Fibroblast of pulmonary artery (primary cell): ENCODE measurements at regions not wholly inside any gene's neighbourhood (a gene's known extent, or its start where the extent isn't known, plus 50 kb on each side); places are given as distances from the start of the nearest gene placed in this dataset.
"Not testable (repeated sequence)": the region's sequence is repeated elsewhere in the genome, so short reads cannot be mapped to it uniquely, and the experiment has no call there.

Experiments
- DNase-seq: peaks from one replicate; pipeline ENCODE4 v3.0.0-alpha.2; 2010; ENCODE audit warnings: low read depth
- H3K4me3 ChIP-seq: replicated peaks from 2 replicates; pipeline ENCODE4 v1.5.1; 2011; ENCODE audit warnings: low read depth, mild to moderate bottlenecking, control low read depth, low read length, moderate library complexity
- TF ChIP-seq, protein P1 (sequence below): IDR thresholded peaks from 2 replicates; pipeline ENCODE4 v1.5.1; 2011; ENCODE audit warnings: mild to moderate bottlenecking, control low read depth, low read length, inconsistent platforms; ENCODE audit errors: missing control alignments

DNA sequence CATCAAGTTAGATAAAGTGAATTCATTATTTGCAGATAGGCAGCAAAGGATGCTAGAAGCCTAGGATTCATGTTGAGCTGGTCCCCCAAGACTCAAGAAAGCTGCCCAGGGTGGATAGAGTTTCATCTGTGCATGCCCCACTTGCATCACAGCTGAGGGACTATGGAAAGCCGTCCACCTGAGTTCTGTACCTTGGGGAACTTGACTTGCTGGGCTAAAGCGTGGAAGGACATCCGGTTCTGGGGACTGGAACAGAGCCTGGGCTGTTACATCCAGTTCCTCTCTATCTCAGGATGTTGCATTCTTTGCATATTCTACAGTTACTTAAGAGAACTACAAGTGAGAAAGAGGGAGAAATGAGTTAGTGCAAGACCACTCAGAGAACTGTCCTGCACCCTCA is 458.4 kb downstream of the SHISA9 start:
- DNase-seq, result no peak
- no peak overlapping the region for H3K4me3 ChIP-seq

DNA sequence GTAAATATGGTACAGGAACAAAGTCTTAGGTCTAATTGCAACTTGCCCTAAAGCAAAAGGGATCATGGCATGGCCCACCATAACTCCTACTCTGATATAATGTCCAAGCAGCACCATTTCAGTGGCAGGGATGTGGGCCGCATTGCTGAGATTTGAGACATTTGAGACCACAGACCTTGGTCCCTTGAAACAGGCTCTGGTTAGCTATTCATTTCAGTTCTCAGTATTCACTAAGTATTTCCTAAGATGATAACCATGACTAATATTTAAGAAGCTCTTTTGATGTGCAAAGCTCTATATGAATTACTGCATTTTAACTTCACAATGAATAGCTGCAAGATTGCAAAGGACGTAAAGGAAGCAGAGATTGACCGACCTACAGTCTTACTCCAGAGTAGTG is 471.0 kb downstream of the SHISA9 start:
- TF ChIP-seq, protein P1, sequence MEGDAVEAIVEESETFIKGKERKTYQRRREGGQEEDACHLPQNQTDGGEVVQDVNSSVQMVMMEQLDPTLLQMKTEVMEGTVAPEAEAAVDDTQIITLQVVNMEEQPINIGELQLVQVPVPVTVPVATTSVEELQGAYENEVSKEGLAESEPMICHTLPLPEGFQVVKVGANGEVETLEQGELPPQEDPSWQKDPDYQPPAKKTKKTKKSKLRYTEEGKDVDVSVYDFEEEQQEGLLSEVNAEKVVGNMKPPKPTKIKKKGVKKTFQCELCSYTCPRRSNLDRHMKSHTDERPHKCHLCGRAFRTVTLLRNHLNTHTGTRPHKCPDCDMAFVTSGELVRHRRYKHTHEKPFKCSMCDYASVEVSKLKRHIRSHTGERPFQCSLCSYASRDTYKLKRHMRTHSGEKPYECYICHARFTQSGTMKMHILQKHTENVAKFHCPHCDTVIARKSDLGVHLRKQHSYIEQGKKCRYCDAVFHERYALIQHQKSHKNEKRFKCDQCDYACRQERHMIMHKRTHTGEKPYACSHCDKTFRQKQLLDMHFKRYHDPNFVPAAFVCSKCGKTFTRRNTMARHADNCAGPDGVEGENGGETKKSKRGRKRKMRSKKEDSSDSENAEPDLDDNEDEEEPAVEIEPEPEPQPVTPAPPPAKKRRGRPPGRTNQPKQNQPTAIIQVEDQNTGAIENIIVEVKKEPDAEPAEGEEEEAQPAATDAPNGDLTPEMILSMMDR, result no peak

More for the DNA sequence above, 458.4 kb downstream of the SHISA9 start:
- TF ChIP-seq, protein P1, result no peak

DNA sequence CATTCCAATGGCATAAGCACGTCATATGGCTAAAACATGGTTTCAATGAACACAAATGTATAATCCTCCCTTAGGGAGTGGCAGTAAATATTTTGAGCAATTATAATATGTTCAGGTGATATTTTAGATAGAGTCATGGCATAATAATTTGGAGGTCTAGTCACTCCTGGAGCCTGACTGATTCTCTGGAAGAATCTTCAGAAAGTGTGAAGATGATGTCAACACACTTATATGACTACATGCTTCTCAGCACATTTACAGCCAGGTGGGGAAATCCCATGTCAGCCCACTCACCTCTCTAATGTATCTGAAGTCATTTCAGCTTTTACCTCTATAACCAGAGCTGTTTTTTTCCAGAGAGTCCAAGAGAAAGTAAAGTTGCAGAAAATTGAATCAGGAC is 474.8 kb downstream of the SHISA9 start:
- no peak for DNase-seq
- TF ChIP-seq, protein P1, result no peak
- H3K4me3 ChIP-seq, result no peak overlapping the region

More for the DNA sequence above, 471.0 kb downstream of the SHISA9 start:
- DNase-seq, result no peak
- H3K4me3 ChIP-seq, result no peak overlapping the region

DNA sequence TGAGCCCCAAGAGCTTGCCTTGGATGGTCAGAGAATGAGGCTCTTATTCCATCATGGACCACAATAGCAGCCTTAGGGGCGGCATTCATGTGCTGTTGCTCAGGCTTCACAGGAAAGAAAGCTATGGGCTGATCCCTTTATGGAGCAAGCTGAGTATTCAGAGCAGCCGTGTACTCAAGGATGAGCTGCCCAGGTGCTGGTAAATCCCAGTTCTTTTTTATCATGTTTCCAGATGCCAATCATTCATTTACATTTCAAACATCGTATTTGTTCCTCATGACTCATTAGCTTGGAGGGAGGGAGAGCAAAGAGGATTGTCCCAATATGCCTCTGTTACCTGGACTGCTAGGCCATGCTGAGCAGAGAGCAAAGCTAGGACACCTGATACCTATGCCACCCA is 475.7 kb downstream of the SHISA9 start:
- H3K4me3 ChIP-seq, result no peak overlapping the region
- DNase-seq, result no peak
- TF ChIP-seq, protein P1, result no peak

DNA sequence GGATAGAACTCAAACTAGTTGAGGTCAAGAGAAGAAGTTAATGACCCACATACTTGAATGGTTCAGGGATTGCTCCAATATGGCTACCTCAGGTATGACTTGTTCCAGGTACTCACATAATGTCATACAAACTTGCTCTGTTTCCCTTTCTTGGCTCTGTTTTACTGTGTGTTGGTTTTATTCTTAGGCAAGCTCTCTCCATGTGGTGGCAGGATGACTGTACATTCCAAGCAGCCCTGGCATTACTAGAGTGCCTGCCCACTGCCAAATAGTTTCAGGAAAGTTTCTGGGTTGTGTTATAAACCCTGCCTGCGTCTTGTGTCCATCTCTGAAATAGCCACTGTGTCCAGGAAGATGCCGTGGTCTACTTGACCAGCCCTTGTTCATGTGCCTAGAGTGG is 476.8 kb downstream of the SHISA9 start:
- TF ChIP-seq, protein P1, result no peak
- no peak for DNase-seq
- no peak overlapping the region for H3K4me3 ChIP-seq

DNA sequence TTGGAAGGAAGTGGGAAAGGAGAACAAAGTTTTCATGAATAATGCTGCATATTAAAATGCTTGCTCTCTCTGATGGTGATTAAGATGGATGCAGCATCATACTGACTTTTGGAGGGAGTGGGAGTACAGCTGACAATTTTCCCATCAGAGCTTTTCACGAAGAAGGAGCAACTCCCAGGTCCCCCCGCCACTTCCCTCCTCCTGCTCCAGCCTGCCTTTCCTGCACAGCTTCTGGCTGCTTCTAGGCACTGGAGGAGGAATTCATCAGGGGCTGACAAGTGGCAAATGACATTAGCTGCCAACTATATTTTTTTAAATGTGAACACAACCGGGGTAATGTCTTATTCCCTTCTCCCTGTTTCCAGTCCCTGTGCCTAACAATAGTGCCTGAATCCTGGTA is 477.9 kb downstream of the SHISA9 start:
- TF ChIP-seq, protein P1, result no peak
- DNase-seq, result no peak
- no peak overlapping the region for H3K4me3 ChIP-seq

DNA sequence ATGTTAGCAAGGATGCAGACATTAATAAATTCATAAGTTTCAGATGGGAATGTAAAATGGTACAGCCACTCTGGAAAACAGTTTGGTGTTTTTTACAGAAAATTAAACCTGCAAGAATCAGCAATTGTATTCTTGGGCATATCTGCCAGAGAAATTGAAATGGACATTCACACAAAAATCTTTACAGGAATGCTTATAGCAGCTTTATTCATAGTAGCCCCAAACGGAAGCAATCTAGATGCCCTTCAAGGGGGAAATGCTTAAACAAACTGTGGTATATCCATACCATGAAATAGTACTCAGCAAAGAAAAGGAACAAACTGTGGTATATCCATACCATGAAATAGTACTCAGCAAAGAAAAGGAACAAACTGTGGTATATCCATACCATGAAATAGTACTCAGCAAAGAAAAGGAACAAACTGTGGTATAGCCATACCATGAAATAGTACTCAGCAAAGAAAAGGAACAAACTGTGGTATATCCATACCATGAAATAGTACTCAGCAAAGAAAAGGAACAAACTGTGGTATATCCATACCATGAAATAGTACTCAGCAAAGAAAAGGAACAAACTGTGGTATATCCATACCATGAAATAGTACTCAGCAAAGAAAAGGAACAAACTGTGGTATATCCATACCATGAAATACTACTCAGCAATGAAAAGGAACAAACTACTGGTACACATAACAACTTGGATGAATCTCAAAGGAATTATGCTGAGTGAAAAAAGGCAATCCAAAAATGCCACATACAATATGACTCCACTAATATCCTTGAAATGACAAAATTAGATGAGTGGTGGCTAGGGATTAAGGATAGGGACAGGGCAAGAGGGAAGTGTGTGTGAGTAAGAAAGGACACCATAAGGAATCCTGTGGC is 484.0 kb downstream of the SHISA9 start:
- not testable (repeated sequence) for DNase-seq, H3K4me3 ChIP-seq
